ENCODE measurements at regions not wholly inside any gene's neighbourhood (a gene's known extent, or its start where the extent isn't known, plus 50 kb on each side); places are given as distances from the start of the nearest gene placed in this dataset.

- no peak for TF ChIP-seq CTCF (IDR thresholded peaks at IDR 0.05)
- no peak for TF ChIP-seq POLR2A (IDR thresholded peaks at IDR 0.05)
- TF ChIP-seq EP300 (IDR thresholded peaks at IDR 0.05): no peak
These were observed 321.5 kb upstream of the RPS23 start for GRCh38 chr5:82599692-82600091.

Measured in tibial nerve (tissue), 4 donors.